ENCODE measurements at regions not wholly inside any gene's neighbourhood (a gene's known extent, or its start where the extent isn't known, plus 50 kb on each side); places are given as distances from the start of the nearest gene placed in this dataset.

- intact Hi-C loops (cut with DNase I), result no loop called here
- ATAC-seq (no peak), DNase-seq (no peak)
- no peak for TF ChIP-seq POLR2A (IDR thresholded peaks at IDR 0.05)
- TF ChIP-seq, protein P1, sequence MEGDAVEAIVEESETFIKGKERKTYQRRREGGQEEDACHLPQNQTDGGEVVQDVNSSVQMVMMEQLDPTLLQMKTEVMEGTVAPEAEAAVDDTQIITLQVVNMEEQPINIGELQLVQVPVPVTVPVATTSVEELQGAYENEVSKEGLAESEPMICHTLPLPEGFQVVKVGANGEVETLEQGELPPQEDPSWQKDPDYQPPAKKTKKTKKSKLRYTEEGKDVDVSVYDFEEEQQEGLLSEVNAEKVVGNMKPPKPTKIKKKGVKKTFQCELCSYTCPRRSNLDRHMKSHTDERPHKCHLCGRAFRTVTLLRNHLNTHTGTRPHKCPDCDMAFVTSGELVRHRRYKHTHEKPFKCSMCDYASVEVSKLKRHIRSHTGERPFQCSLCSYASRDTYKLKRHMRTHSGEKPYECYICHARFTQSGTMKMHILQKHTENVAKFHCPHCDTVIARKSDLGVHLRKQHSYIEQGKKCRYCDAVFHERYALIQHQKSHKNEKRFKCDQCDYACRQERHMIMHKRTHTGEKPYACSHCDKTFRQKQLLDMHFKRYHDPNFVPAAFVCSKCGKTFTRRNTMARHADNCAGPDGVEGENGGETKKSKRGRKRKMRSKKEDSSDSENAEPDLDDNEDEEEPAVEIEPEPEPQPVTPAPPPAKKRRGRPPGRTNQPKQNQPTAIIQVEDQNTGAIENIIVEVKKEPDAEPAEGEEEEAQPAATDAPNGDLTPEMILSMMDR (IDR thresholded peaks at IDR 0.05), result no peak
- Histone ChIP-seq H3K4me3 (no peak overlapping the region), H3K27ac (no peak overlapping the region), H3K9me3 (no peaks in the 10 kb centered on the region), H3K36me3 (replicated peaks in 1 of 2; ENCODE audit: insufficient read depth in 1 of 2, low read depth in 2 of 2) (no peaks in the 10 kb centered on the region), H3K4me1 (no peaks in the 10 kb centered on the region), H3K27me3 (no peaks in the 10 kb centered on the region)
- WGBS, 2 donors, result 76 to 79% methylated on average over 2 of the region's 2 CpGs
These were observed 265.1 kb upstream of the ALCAM start for GRCh38 chr3:105101603-105102002.

DNA sequence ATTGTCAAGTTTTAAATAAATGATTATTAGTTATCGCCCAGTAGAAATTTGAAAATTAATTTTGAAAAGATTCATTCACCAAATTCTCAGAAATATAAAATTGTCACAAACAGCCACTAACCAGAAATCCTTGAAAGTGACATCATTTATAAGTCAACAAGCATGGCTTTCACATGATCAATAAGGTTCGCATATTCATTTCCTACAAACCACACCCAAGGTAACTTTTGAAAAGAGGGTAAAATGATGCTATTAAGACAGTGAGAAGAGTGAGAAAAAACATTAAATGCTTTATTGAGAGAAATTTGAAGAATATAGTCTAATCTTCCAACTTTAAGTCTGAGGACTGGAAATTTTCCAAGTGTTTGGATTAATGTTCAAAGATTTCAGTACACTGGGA is 263.6 kb upstream of the ALCAM start:
- intact Hi-C loops (cut with DNase I), result no loop called here

DNA sequence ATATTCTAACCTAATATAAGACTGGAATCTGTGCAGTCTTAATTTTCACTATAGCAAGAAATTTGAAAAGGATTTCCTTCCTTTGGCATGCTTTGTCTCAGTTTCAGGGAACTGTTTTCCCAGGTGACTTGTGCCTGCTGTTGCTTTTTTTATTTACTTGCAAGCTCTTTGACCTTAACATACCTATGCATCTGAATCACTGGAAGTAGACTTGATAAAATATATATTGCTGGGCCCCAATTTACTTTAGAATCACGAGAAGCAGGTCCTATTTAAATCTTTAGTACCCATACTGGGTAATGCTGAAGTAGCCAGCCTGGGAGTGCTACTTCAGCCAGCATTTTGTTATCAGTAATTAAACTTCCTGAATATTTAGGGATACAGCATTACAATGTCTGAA is 257.9 kb upstream of the ALCAM start:
- no peak for DNase-seq
- H3K9me3 ChIP-seq, result no peaks in the 10 kb centered on the region

More for the DNA sequence above, 263.6 kb upstream of the ALCAM start:
- ATAC-seq, result no peak
- TF ChIP-seq POLR2A (IDR thresholded peaks at IDR 0.05), result no peak
- TF ChIP-seq, protein P1 (IDR thresholded peaks at IDR 0.05), result no peak
- 68 to 76% methylated on average over 2 of the region's 2 CpGs for WGBS, 2 donors
- H3K9me3 ChIP-seq, result no peaks in the 10 kb centered on the region
- H3K36me3 ChIP-seq (replicated peaks in 1 of 2; ENCODE audit: insufficient read depth in 1 of 2, low read depth in 2 of 2), result no peaks in the 10 kb centered on the region
- H3K4me3 ChIP-seq, result no peak overlapping the region
- DNase-seq, result no peak
- no peaks in the 10 kb centered on the region for H3K4me1 ChIP-seq
- H3K27ac ChIP-seq, result no peak overlapping the region
- H3K27me3 ChIP-seq, result no peaks in the 10 kb centered on the region

DNA sequence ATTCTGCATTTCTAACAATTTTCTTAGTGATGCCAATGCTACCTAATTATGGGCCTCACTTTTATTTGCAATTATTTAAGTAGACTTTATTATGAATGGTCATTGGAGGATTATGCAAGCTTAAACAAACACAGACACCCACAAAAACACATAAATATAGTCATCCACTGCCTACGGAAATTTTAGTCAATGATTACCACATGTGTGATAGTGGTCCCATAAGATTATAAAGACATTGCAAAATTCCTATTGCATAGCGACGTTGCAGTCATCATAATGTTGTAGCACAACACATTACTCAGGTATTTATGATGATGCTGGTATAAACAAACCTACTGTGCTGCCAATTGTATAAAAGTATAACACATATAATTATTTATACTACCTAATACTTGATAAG is 247.8 kb upstream of the ALCAM start:
- ATAC-seq (no peak), DNase-seq (no peak)
- H3K4me3 ChIP-seq, result no peak overlapping the region
- no peak overlapping the region for H3K27ac ChIP-seq
- intact Hi-C loops (cut with DNase I), result no loop called here
- no peaks in the 10 kb centered on the region for H3K27me3 ChIP-seq
- no peaks in the 10 kb centered on the region for H3K9me3 ChIP-seq
- H3K4me1 ChIP-seq, result no peaks in the 10 kb centered on the region
- H3K36me3 ChIP-seq (replicated peaks in 1 of 2; ENCODE audit: insufficient read depth in 1 of 2, low read depth in 2 of 2), result no peaks in the 10 kb centered on the region
- TF ChIP-seq, protein P1 (IDR thresholded peaks at IDR 0.05), result no peak
- 43 to 49% methylated on average over 3 of the region's 3 CpGs for WGBS, 2 donors

More for the DNA sequence above, 257.9 kb upstream of the ALCAM start:
- TF ChIP-seq POLR2A (IDR thresholded peaks at IDR 0.05), result no peak
- TF ChIP-seq, protein P1 (IDR thresholded peaks at IDR 0.05), result no peak
- H3K36me3 ChIP-seq (replicated peaks in 1 of 2; ENCODE audit: insufficient read depth in 1 of 2, low read depth in 2 of 2), result no peaks in the 10 kb centered on the region
- intact Hi-C loops (cut with DNase I), result no loop called here
- H3K4me1 ChIP-seq, result no peaks in the 10 kb centered on the region
- H3K27me3 ChIP-seq, result no peaks in the 10 kb centered on the region
- no peak overlapping the region for H3K4me3 ChIP-seq
- no peak for ATAC-seq
- no peak overlapping the region for H3K27ac ChIP-seq
- WGBS, 2 donors, result 4 to 8% methylated on average over 1 of the region's 1 CpG

DNA sequence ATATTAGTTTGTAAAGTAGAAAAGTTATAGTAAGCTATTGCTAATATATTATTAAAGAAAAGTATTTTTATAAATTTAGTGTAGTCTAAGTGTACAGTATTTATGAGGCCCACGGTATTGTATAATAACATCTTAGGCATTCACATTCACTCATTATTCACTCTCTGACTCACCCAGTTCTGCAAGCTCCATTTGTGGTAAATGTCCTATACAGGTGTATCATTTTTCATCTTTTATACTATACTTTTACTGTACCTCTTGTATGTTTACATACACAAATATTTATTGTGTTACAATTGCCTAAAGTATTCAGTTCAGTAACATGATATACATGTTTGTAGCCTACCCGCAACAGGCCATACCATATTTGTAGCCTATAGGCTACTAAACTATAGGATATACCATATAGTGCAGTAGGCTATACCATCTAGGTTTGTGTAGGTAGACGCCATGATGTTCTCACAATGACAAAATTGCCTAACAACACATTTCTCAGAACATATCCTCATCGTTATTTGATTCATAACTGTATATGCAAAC is 246.8 kb upstream of the ALCAM start:
- ATAC-seq, result no peak
- WGBS, 2 donors, result 88 to 93% methylated on average over 4 of the region's 4 CpGs
- H3K9me3 ChIP-seq, result no peaks in the 10 kb centered on the region

More for the DNA sequence above, 246.8 kb upstream of the ALCAM start:
- intact Hi-C loops (cut with DNase I), result no loop called here
- H3K27me3 ChIP-seq, result no peaks in the 10 kb centered on the region
- no peak for DNase-seq
- TF ChIP-seq, protein P1 (IDR thresholded peaks at IDR 0.05), result no peak
- TF ChIP-seq POLR2A (IDR thresholded peaks at IDR 0.05), result no peak
- H3K36me3 ChIP-seq (replicated peaks in 1 of 2; ENCODE audit: insufficient read depth in 1 of 2, low read depth in 2 of 2), result no peaks in the 10 kb centered on the region
- no peaks in the 10 kb centered on the region for H3K4me1 ChIP-seq
- H3K27ac ChIP-seq, result no peak overlapping the region
- no peak overlapping the region for H3K4me3 ChIP-seq

Measured in body of pancreas (tissue), 4 donors.